ENCODE measurements at regions not wholly inside any gene's neighbourhood (a gene's known extent, or its start where the extent isn't known, plus 50 kb on each side); places are given as distances from the start of the nearest gene placed in this dataset.

DNA sequence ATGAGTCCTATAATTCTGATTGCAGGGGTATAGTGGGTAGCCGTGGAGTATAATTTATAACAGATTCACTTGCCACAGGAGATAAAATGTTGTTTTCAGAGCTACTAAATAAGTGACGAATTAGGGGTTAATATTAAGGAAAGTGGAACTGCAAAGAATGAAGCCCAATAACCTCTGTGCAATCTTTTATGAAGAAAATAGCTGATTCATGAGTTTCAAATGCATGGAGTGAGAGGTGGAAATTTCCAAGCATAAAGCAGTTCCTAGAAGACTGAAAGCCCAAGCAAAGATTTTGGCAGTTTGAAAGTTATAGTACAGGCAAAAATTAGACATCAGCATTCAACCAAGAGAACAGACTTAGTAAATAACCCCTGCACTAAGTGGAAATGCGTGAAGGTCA is 1782.4 kb upstream of the PCDH10 start:
- TF ChIP-seq, protein P1, sequence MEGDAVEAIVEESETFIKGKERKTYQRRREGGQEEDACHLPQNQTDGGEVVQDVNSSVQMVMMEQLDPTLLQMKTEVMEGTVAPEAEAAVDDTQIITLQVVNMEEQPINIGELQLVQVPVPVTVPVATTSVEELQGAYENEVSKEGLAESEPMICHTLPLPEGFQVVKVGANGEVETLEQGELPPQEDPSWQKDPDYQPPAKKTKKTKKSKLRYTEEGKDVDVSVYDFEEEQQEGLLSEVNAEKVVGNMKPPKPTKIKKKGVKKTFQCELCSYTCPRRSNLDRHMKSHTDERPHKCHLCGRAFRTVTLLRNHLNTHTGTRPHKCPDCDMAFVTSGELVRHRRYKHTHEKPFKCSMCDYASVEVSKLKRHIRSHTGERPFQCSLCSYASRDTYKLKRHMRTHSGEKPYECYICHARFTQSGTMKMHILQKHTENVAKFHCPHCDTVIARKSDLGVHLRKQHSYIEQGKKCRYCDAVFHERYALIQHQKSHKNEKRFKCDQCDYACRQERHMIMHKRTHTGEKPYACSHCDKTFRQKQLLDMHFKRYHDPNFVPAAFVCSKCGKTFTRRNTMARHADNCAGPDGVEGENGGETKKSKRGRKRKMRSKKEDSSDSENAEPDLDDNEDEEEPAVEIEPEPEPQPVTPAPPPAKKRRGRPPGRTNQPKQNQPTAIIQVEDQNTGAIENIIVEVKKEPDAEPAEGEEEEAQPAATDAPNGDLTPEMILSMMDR (conservative IDR thresholded peaks at IDR 0.05 in 1 of 2, IDR thresholded peaks at IDR 0.05 in 1 of 2; ENCODE audit: low read depth in 1 of 2, low read length in 2 of 2), result no peak
- TF ChIP-seq EZH2 (IDR thresholded peaks at IDR 0.05; ENCODE audit: low read length, missing control alignments), result no peak

Data from fibroblast of lung (primary cell).